NOMO-1 treated with dmso at 0.1 percent for 144 hours (cell line): ENCODE measurements at regions not wholly inside any gene's neighbourhood (a gene's known extent, or its start where the extent isn't known, plus 50 kb on each side); places are given as distances from the start of the nearest gene placed in this dataset.
"Not testable (repeated sequence)": the region's sequence is repeated elsewhere in the genome, so short reads cannot be mapped to it uniquely, and the experiment has no call there.

ENCODE experiments used
- DNase-seq: peaks from one replicate; lab custom pipeline; 2025; ENCODE audit not compliant: unreplicated experiment; lab: John Stamatoyannopoulos, UW

GRCh38 chr10:118944959-118945633 is 84.4 kb upstream of the NANOS1 start:
- DNase-seq: no peak

DNA sequence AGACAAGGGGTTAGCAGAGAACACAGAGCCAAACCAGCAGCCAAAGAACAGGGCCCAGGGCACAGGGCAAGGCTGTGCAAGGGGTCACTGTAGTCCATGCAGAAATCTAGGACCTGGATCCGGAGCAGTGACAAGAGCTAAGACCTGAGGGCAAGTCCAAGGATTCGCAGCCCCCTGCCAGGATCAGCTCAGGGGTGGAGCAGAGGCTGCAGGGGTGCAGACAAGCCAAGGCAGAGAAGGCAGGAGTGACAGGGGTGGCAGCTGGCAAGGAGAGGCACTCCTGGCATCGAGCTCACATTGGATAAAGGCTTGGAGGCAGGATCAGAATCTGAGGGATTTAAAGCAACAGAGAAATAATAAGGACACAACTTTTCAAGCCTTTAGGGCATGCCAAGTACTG is 80.7 kb upstream of the NANOS1 start:
- no peak for DNase-seq

- DNase-seq: no peak
Observed at GRCh38 chr10:118950190-118950680, 79.3 kb upstream of the NANOS1 start.

GRCh38 chr10:118950997-118951637 is 78.4 kb upstream of the NANOS1 start:
- no peak for DNase-seq

DNA sequence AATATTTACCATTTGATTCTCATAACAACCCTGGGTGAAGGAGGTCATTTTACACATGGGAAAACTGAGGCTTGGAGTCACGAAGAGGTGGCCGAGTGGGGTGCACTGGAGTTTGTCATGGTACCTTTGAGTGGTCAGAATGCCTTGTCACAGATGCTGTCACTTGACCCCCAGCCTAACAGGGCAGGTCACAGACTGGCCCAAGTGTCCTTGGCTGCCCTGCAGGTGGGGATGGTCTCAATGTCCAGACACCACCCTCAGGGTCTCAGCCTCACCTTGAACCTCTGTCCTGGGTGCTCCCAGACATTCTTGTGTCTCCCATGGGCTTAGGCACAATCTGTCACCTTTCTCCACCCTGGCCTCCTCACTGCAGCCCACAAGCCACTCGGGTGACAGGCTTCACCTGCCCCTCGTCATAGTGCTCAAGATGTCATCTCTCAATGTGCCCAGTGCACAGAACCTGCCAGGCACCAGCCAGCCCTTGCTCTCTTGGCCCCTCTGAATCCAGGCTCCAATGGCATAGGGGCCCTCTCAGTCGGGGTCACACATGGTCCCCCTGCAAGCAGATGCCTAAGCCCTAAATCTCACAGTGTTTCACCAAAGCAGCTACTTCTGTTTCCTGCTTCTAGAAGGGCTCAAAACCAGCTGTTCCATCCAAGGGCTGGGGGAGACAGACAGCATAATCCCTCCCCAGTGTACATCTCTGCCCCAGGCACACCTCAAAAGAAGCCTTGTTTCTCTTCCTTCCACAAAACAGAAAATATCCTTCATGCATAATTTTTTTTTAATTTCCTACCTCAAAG is 76.8 kb upstream of the NANOS1 start:
- DNase-seq: no peak

- no peak for DNase-seq
Observed at GRCh38 chr10:118953598-118954393, 75.7 kb upstream of the NANOS1 start.

DNA sequence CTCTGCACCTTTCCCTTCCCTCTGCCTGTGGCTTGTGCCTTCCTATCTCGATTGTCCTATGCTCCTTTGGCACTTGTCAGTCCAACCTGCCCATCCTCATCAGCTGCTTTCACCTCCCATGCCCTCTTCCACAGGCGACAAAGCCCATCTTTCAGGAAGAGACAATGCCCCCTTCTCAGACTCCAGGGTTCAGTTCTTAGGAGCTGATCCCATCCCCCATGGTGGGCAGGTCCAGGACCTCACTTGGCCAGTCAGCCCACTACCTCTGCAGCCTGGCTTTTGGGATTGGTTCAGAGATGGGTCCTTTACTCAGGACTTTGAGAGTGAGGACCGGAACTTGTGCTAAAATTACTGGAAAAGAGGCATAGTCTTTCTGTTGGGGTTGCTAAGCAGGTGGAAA is 74.0 kb upstream of the NANOS1 start:
- DNase-seq: no peak

- DNase-seq: no peak
Observed at GRCh38 chr10:118955951-118956801, 73.3 kb upstream of the NANOS1 start.

GRCh38 chr10:118956802-118957442 is 72.6 kb upstream of the NANOS1 start:
- no peak for DNase-seq

DNA sequence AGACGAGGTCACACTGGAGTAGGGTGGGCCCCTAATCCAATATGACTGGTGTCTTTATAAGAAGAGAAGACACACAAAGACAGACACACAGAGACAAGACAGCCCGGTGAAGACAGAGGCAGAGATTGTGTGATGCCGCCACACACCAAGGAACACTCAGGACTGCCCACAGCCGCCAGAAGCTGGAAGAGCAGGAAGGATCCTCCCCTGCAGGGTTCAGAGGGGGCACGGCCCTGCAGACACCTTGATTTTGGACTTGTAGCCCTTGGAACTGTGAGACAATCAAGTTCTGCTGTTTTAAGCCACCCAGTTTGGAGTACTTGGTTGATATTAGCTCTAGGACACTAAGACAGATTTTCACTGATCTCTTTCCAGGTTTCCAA is 72.1 kb upstream of the NANOS1 start:
- no peak for DNase-seq

DNA sequence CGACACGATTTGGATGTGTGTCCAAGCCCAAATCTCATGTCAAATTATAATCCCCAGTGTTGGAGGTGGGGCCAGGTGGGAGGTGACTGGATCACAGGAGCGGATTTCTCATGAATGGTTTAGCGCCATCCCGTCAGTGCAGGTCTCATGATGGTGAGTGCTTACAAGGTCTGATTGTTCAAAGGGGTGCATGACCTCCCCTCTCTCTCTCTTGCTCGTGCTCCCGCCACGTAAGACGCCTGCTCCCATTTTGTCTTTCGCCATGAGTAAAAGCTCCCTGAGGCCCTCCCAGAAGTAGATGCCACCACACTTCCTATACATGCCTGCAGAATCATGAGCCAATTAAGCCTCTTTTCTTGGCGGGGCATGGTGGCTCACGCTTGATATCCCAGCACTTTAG is 71.5 kb upstream of the NANOS1 start:
- no peak for DNase-seq

GRCh38 chr10:118958559-118958958 is 71.0 kb upstream of the NANOS1 start:
- no peak for DNase-seq

DNA sequence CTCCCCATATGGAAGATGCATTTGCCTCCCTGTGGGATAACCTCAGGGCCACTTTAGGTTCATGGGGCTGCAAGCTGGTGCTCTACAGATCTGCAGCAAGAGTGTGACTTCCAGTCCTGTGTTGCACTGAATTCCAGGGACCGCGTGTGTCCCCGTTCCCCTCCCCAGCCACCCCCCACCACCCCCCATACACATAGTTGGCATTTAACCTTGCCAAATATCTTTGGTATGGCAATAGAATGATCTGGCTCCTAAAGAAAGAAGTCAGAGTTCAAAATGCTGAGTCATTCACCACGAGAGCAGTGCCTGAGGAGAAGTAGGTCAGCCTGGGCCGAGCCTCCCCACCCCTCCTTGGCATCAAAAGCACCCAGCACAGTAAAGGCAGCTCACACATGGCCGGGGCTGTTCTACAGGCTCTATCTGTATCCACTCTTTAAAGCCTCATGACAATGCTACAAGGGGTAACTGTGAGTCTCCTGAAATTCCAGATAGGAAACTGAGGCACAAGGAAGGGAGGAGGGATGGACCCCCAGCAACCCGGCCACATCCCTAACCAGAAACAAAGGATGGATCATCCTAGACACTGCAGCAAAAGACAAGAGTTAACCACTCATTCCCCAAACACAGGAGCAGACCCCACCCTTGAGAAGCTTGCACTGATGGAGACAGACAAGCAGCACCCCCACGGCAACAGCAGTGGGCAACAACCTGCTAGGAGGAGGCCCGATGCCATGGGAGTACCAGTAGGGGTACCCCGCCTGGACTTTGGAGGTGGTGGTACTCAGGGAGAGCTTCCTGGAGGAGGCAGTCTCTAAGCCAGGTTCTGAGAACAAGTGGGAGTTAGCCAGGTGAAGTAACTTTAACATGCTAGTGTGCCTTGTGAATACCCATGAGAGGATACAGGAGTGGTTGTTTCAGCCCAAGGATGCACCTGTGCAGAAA is 70.3 kb upstream of the NANOS1 start:
- no peak for DNase-seq

GRCh38 chr10:118960157-118961090 is 69.1 kb upstream of the NANOS1 start:
- no peak for DNase-seq

GRCh38 chr10:118961436-118961835 is 68.1 kb upstream of the NANOS1 start:
- DNase-seq: no peak

GRCh38 chr10:118962331-118962868 is 67.1 kb upstream of the NANOS1 start:
- not testable (repeated sequence) for DNase-seq

- DNase-seq: no peak
Observed at GRCh38 chr10:118963341-118963740, 66.2 kb upstream of the NANOS1 start.
